HUES64 (cell line): ENCODE measurements at regions not wholly inside any gene's neighbourhood (a gene's known extent, or its start where the extent isn't known, plus 50 kb on each side); places are given as distances from the start of the nearest gene placed in this dataset.
A peak's percentile ranks its signal among the peaks of the same experiment; 100 is the strongest.

Source experiments
- H3K27ac ChIP-seq: 2 replicates; pipeline ENCODE4 v1.7.0; 2013; ENCODE audit warnings: low read depth, low read length, inconsistent platforms
- H3K27me3 ChIP-seq: 2 replicates; pipeline ENCODE4 v1.6.1; 2013; ENCODE audit warnings: mild to moderate bottlenecking, low read length; ENCODE audit not compliant: insufficient read depth
- H3K36me3 ChIP-seq: 2 replicates; pipeline ENCODE4 v1.6.1; 2013; ENCODE audit warnings: mild to moderate bottlenecking, low read length; ENCODE audit not compliant: insufficient read depth
- H3K4me1 ChIP-seq: 2 replicates; pipeline ENCODE4 v1.6.1; 2013; ENCODE audit warnings: mild to moderate bottlenecking, low read length, moderate library complexity; ENCODE audit not compliant: insufficient read depth
- H3K4me3 ChIP-seq: 2 replicates; pipeline ENCODE4 v1.5.1; 2013; ENCODE audit warnings: mild to moderate bottlenecking, low read length, moderate library complexity
- H3K9ac ChIP-seq: 2 replicates; pipeline ENCODE4 v1.6.1; 2013; ENCODE audit warnings: mild to moderate bottlenecking, low read depth, low read length
- H3K9me3 ChIP-seq: 2 replicates; pipeline ENCODE4 v1.6.1; 2013; ENCODE audit warnings: low read depth, low read length; ENCODE audit not compliant: insufficient read depth
- WGBS: fragments of 150-250, 120-280 bp; methylation state at CpG from one replicate; pipeline ENCODE4 v1.1.7; 2013; ENCODE audit warnings: missing lambda C conversion rate; 5-methylcytosine and 5-hydroxymethylcytosine counted together

DNA sequence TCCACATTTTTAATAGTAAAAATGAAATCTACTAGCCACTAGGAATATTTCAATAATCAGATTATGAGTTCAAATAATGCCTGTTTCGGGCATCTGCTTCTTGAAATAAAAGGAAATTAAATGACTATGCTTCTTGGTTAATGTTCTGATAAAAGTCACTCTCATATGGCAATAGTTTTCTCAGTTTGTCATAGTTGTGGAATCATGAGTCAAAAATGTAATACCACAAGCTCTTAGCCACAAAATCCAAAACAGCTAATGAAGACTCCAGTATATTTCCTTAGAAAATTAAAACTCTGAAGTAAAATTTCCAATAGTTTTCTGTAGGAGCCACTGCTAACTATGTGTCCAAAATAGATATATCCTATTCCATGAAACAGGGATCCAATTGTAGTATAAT lies 676.3 kb upstream of the CDH8 start:
- no peaks in the 10 kb centered on the region for H3K27me3 ChIP-seq
- no peaks in the 10 kb centered on the region for H3K4me1 ChIP-seq
- no peaks in the 10 kb centered on the region for H3K36me3 ChIP-seq
- no peak overlapping the region for H3K4me3 ChIP-seq
- H3K9me3 ChIP-seq: no peaks in the 10 kb centered on the region
- H3K27ac ChIP-seq: no peak overlapping the region
- 100% methylated on average over 1 of the region's 1 CpG for WGBS
- no peak overlapping the region for H3K9ac ChIP-seq

DNA sequence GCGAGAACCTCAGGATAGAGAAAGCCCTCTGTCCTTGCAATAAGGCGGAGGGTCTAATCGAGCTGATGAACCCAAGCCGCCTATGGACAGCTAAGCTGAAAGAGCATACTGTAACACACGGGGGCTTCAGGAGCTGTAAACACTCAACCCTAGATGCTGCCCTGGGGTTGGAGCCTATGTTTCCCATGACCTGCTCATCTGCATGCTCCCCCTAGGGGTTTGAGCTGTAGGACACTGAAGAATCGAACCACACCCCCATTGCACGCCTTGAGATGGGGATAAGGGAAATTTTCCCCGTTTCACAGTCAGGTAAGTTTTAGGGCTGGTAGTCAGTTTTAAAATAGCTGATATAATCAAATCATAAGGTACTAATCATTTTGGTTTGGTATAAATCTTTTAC lies 675.6 kb upstream of the CDH8 start:
- H3K9ac ChIP-seq: no peak overlapping the region
- no peaks in the 10 kb centered on the region for H3K9me3 ChIP-seq
- no peak overlapping the region for H3K4me3 ChIP-seq
- no peak overlapping the region for H3K27ac ChIP-seq
- 95% methylated on average over 6 of the region's 8 CpGs for WGBS
- H3K27me3 ChIP-seq: no peaks in the 10 kb centered on the region
- no peaks in the 10 kb centered on the region for H3K36me3 ChIP-seq
- H3K4me1 ChIP-seq: no peaks in the 10 kb centered on the region

DNA sequence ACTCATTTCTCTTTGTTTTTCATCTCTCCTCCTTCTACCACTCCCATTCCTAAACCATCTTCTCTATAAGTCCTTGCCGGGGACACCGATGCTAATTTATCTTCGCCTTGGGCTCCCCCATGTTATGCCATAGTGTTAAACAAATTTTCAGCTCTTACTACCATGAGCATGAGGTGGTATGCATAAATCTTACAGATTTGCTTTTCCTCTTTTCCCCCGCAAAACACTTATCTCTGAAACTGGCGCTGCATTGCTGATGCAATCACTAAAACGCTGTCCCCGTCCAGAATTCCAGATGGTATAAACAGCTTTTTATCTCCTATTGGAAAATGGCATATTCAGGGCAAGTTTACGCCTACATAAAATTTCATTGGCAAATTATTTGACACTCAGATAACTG lies 673.6 kb upstream of the CDH8 start:
- Histone ChIP-seq H3K27me3 (no peaks in the 10 kb centered on the region), H3K27ac (no peak overlapping the region), H3K36me3 (no peaks in the 10 kb centered on the region), H3K9ac (no peak overlapping the region), H3K4me1 (no peaks in the 10 kb centered on the region), H3K9me3 (no peaks in the 10 kb centered on the region), H3K4me3 (no peak overlapping the region)
- 99% methylated on average over 8 of the region's 8 CpGs for WGBS

DNA sequence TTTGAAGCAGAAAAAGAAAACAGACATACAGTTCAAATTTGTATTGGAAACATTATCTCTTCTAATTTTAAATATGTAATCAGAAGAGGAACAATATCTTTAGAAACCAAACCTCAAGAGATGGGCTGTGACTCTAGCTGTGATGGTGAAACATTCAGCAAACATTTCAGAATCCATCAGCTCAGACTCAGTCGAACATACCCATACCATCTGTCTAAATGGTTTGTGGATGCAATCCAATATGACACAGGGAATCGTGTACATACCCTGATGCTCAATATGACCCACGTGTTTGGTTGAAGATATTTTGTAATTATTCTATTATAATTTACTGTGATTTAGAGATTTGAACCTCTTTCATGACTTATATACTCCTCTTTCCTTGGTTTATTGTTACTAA lies 665.2 kb upstream of the CDH8 start:
- Histone ChIP-seq H3K27me3 (no peaks in the 10 kb centered on the region), H3K4me1 (no peaks in the 10 kb centered on the region)
- 96% methylated on average over 2 of the region's 3 CpGs for WGBS

DNA sequence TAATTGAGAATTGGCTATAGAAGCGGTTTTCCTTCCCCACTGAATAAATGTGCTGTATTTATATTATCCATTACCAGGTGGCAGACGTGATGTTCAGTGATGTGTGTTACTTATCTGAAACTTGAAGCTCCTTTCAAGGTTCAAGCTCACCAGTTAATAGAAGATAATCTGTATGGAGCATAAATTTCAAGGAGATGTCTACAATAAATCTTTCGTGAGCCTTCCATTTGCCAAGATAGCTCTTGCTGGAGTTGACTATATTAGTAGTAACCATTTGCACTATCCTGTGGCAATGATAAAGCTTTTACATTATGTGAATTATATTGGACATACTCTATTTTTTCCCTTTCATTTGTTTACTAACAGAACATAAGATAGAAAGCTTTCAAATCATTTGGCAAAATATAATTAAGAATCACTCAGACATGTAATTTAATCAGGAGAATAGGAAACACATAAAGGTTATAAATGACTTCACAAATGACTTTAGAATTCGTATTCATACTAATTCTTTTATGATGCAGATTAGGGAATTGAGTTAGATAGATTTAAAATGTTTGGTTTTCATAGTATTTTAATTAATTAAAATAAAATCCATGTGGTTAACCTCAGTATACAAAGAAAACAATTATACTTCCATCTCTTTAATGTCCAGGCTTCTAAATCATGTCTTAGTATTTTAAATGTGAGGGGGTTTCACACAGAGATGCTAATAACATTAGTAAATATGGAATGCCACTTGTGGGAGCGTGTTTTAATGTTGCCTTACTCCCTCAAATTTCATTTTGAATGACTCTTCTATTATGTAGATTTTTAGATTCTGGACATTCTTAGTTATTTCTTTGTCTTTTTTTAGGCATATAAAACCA lies 664.4 kb upstream of the CDH8 start:
- H3K4me1 ChIP-seq: no peaks in the 10 kb centered on the region
- no peaks in the 10 kb centered on the region for H3K27me3 ChIP-seq
- no peak overlapping the region for H3K9ac ChIP-seq
- 93% methylated on average over 1 of the region's 5 CpGs for WGBS
- no peak overlapping the region for H3K4me3 ChIP-seq
- H3K27ac ChIP-seq: no peak overlapping the region
- no peaks in the 10 kb centered on the region for H3K36me3 ChIP-seq
- no peaks in the 10 kb centered on the region for H3K9me3 ChIP-seq

More for the DNA sequence above, 665.2 kb upstream of the CDH8 start:
- Histone ChIP-seq H3K4me3 (no peak overlapping the region), H3K36me3 (no peaks in the 10 kb centered on the region), H3K9ac (no peak overlapping the region), H3K9me3 (no peaks in the 10 kb centered on the region), H3K27ac (no peak overlapping the region)

DNA sequence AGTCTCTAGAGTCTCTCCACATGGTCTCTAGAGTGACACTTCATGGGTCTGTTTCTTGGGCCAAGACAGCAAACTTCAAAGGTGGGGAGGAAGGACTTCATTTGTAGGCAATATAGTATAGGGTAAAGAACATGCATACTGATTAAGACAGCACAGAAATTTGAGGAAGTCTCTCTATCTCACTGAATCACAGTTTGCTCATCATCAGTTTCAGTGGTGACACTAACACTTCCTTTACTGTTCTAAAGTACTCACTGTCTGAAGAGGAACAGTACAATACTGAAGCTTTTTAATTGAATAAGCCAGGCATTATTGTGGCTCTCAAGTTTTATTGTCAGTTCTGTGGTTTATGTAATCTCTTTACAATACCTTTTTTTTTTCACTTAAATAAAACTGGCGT lies 656.4 kb upstream of the CDH8 start:
- Histone ChIP-seq H3K36me3 (no peaks in the 10 kb centered on the region), H3K9ac (no peak overlapping the region), H3K4me1 (no peaks in the 10 kb centered on the region), H3K9me3 (peaks cover 31% of the 10 kb centered on the region), H3K27ac (no peak overlapping the region), H3K27me3 (no peaks in the 10 kb centered on the region), H3K4me3 (no peak overlapping the region)
- WGBS: no CpG with 5 or more reads among the region's 1 CpG

DNA sequence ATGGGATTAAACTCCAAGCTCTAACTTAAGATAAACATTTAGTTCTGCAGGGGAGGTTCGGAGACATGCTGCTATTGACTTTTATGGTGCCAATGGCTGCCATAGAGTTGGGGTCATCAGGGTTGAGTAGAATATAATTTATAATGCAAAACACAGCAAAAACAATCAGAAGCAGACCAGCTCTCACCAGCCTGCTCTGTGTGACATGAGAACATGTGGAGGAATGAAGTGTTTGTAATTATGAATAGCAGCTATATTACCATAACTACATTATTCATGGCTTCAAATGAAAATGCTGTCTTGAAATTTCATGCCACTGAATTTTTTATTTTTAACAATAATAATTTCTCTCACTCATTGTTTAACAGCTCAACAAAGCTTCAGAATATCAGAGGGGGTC lies 645.6 kb upstream of the CDH8 start:
- no peaks in the 10 kb centered on the region for H3K27me3 ChIP-seq
- H3K9me3 ChIP-seq: peaks cover 65% of the 10 kb centered on the region
- no CpG with 5 or more reads among the region's 1 CpG for WGBS
- H3K36me3 ChIP-seq: no peaks in the 10 kb centered on the region
- H3K4me3 ChIP-seq: no peak overlapping the region
- H3K4me1 ChIP-seq: no peaks in the 10 kb centered on the region
- no peak overlapping the region for H3K9ac ChIP-seq
- no peak overlapping the region for H3K27ac ChIP-seq

DNA sequence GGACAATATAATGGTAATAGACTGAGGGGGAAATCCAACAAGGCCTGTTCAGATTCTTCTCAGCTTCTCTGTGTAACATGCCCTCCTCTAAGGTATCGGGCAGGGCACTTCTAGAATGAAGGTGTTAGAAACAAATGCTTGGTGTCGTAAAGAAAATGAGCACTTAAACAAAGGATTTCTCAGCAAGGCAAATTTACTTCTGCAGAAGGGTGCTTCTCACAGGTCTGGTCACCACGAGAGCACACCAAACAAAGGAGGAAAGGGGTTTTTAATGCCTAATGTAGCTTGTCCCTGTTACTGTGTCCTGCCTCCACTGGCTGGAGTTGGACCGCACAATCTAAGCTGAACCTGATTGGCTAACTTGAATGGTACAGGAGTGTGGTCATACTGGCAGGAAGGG lies 642.6 kb upstream of the CDH8 start:
- 94% methylated on average over 4 of the region's 4 CpGs for WGBS
- Histone ChIP-seq H3K9ac (no peak overlapping the region), H3K27me3 (no peaks in the 10 kb centered on the region), H3K9me3 (peaks cover 55% of the 10 kb centered on the region), H3K27ac (no peak overlapping the region), H3K36me3 (no peaks in the 10 kb centered on the region), H3K4me3 (no peak overlapping the region), H3K4me1 (no peaks in the 10 kb centered on the region)

DNA sequence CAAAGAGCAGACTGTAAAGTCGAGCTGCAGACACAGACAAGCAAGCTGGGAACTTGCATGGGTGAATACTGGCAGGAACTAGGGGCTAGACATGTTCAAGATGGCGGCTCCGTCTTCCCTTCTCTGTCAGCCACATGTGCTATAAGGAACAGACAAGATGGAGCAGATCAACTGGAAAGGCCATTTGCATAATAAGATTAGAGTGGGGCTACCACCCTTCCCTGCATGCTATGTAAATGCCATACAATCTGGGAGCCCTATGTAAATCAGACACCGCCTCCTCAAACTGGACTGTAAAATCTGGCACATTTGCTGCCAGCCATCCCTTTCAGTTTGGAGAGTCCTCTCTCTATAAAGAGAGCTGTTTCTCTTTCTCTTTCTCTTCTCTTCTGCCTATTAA lies 640.1 kb upstream of the CDH8 start:
- 95% methylated on average over 4 of the region's 4 CpGs for WGBS
- Histone ChIP-seq H3K27ac (no peak overlapping the region), H3K36me3 (no peaks in the 10 kb centered on the region), H3K4me3 (no peak overlapping the region), H3K9ac (no peak overlapping the region), H3K9me3 (peaks cover 41% of the 10 kb centered on the region), H3K27me3 (no peaks in the 10 kb centered on the region), H3K4me1 (no peaks in the 10 kb centered on the region)

DNA sequence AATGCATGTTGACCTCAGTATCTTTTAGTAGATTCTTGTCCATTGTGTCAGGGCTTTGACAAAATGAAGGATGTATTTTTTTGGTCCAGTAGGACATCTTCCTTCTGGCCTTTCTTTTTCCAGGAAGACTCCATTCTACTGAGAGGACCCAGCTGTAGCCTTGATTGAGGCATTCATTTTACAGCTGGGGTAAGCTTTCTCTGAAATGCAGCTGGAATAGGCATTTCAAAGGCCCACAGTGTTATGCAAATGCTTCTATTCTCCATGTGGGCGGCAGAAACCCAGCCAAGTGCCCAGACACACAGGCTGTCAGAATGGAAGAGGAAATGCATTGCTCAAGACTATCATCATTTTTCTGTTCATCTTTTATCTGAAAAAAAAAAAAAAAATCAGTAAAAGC lies 629.0 kb upstream of the CDH8 start:
- Histone ChIP-seq H3K27ac (peak overlapping the region; percentile 72; the same call in 1 of the 2 replicates), H3K27me3 (no peaks in the 10 kb centered on the region), H3K36me3 (no peaks in the 10 kb centered on the region), H3K4me1 (peaks cover 25% of the 10 kb centered on the region), H3K9ac (no peak overlapping the region), H3K9me3 (0 out of 2 replicates have a peak, but pooled peaks cover 2% of the 10 kb centered on the region), H3K4me3 (no peak overlapping the region)
- WGBS: 10% methylated on average over 1 of the region's 1 CpG

DNA sequence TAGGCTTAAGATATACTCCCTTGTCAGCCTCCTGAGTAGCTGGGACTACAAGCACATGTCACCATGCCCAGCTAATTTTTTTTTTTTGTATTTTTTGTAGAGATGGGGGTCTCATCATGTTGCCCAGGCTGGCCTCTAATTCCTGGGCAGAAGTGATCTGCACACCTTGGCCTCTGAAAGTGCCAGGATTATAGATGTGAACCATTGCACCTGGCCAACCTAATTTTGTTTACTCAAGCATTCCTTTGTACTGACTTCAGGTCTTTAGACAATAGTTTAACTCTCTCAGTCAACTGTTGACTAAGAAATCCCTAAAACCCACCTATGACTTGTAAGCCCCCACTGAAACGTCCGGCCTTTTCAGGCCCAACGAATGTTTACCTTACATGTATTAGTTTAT lies 628.3 kb upstream of the CDH8 start:
- no peak overlapping the region for H3K9ac ChIP-seq
- H3K9me3 ChIP-seq: 0 out of 2 replicates have a peak, but pooled peaks cover 2% of the 10 kb centered on the region
- no peaks in the 10 kb centered on the region for H3K36me3 ChIP-seq
- H3K4me3 ChIP-seq: no peak overlapping the region
- H3K27ac ChIP-seq: peak overlapping the region; percentile 72; the same call in 1 of the 2 replicates
- WGBS: 68% methylated on average over 3 of the region's 3 CpGs
- H3K27me3 ChIP-seq: no peaks in the 10 kb centered on the region
- peaks cover 25% of the 10 kb centered on the region for H3K4me1 ChIP-seq
